GM18502 (cell line): ENCODE measurements at regions not wholly inside any gene's neighbourhood (a gene's known extent, or its start where the extent isn't known, plus 50 kb on each side); places are given as distances from the start of the nearest gene placed in this dataset.
"Not testable (repeated sequence)": the region's sequence is repeated elsewhere in the genome, so short reads cannot be mapped to it uniquely, and the experiment has no call there.

ENCODE experiments used
- ATAC-seq: cut with Tn5 transposase; IDR thresholded peaks from one replicate; pipeline ENCODE4 v1.9.1; 2021; ENCODE audit warnings: mild to moderate bottlenecking; ENCODE audit not compliant: unreplicated experiment, poor library complexity

DNA sequence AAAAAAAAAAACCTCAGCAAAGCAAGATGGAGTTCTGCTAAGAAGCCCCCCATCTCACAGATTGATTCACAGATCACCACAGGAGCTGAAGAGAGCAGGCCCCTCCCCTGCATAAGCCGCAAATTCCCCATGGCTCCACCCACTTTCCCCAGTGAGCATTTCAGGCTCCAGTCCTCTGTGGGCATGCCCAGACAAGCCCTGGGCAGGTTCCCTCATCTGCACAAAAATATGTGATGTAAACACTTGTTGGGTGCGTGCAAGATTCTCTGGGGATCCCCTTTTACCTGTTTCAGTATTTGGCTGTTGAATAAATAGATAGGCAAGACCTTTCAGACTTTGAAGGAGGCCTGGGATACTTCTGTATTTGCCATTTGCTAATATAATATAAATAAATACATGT lies 514.3 kb downstream of the PCDH7 start:
- ATAC-seq: no peak

- no peak for ATAC-seq
These were observed 514.7 kb downstream of the PCDH7 start for GRCh38 chr4:31234901-31235300.

- no peak for ATAC-seq
These were observed 516.0 kb downstream of the PCDH7 start for GRCh38 chr4:31236020-31236638.

- ATAC-seq: no peak
These were observed 516.5 kb downstream of the PCDH7 start for GRCh38 chr4:31236639-31237173.

DNA sequence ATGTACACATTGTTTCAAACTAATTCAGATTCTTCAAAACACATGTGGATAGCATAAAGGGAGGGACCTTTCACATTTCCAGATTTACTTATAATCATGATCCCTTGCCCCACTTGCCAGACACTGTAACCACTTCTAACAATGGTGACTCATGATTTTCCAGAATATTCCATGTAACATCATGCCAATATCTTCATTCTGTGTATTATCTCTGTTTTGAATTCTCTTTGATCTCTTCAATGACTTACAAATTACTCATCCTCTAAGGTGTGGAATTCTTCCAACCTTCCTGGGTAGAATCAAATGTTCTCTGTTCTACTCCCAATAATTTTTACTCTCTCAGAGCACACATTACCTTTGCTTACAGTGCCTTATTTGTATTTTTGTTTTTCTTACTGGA lies 517.1 kb downstream of the PCDH7 start:
- no peak for ATAC-seq

- no peak for ATAC-seq
These were observed 519.7 kb downstream of the PCDH7 start for GRCh38 chr4:31239886-31240285.

DNA sequence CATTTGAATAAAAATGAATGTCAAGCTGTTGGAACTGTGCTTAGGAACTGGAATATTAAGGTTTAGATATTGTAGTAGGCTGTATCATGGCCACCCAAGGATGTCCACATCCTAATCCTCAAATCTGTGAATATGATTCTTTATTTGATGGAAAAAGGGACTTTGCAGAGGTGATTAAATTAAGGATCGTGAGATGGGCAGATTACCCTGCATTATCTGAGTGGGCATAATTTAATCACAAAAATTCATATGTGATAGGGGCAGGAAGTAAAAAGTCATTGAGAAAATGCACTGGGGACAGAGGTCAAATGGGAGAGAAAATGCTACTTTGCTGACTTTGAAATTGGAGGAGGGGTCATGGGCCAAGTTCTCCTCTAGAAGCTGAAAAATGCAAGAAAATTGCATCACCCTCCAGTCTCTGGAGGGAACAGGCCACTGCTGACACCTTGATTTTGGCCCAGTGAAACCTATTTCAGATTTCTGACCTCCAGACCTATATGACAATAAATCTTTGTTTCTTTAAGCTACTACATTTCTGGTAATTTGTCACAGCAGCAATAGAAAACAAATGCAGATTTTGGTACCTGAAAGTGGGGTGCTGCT lies 521.4 kb downstream of the PCDH7 start:
- ATAC-seq: no peak

- ATAC-seq: no peak
These were observed 526.7 kb downstream of the PCDH7 start for GRCh38 chr4:31246856-31247255.

DNA sequence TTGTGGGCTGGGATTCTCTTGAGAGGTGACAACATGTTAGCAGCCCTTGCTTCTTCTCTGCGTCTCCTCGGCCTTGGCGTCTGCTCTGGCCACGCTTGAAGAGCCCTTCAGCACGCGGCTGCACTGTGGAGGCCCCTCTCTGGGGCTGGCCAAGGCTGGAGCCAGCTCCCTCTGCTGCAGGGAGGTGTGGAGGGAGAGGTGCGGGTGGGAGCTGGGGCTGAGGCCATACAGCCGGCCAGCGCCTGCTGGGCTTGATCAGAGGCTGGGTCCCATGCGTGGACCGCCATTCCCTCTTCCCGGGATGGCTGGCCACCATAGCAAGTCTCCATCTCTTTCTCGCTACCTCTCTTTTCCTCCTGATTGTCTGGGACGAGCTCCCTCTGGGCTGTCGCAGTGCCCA lies 539.0 kb downstream of the PCDH7 start:
- no peak for ATAC-seq

DNA sequence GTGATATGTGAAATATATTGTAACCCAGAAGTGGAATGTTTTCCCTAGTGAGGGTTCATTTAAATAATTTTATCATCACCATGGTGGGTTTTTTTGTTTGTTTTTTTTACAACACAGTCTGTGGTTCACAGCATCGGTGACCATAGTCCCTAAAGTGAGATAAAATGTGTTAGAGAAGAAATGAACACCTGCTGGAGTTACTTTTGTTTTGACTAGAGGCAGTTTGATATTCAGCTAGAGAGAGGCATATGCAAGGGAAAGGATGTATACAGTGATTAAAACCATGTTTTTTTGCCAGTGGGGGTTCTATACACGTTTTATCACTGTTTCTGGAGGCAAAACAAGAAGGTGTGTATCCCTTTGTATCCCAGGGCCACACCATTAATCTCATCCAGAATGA lies 541.5 kb downstream of the PCDH7 start:
- no peak for ATAC-seq

GRCh38 chr4:31266094-31266493 lies 545.9 kb downstream of the PCDH7 start:
- ATAC-seq: not testable (repeated sequence)

GRCh38 chr4:31272331-31273061 lies 552.3 kb downstream of the PCDH7 start:
- ATAC-seq: no peak

- ATAC-seq: no peak
These were observed 555.7 kb downstream of the PCDH7 start for GRCh38 chr4:31275906-31276305.

DNA sequence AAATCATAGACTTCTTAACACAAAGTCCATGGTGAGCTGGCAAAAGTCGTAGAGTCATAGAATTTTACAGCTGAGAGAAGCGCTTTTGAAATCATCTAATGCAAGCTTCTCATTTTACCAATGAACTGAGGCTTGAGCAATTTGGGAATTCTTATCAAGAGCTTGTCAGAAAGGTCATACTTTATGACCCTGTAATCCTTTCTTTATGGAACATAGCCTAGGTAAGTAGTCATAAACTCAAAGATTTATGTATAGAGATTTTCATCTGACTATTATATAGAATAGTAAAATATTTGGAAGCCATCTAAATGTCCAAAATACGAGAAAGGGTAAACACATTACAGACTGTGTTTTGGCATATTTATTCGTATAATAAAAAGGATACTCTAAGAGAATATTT lies 563.5 kb downstream of the PCDH7 start:
- ATAC-seq: no peak

- ATAC-seq: peak; percentile 51
These were observed 570.7 kb downstream of the PCDH7 start for GRCh38 chr4:31290836-31291235.

DNA sequence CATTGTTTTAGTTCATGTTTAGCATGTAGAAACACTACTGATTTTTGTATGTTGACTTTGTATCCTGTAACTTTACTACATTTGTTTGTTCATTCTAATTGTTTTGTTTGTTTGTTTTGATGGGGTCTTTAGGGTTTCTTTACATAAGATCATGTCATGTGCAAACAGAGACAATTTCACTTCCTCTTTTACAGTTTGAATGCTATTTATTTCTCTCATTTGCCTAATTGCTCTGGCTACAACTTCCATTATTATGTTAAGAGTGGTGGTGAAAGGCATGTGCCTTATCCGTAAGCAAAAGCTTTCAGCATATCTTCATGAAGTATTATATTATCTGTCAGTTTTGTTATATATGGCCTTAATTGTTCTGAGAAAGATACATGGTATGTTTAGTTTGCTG lies 571.1 kb downstream of the PCDH7 start:
- ATAC-seq: peak; percentile 90

GRCh38 chr4:31294655-31295480 lies 574.7 kb downstream of the PCDH7 start:
- ATAC-seq: no peak

DNA sequence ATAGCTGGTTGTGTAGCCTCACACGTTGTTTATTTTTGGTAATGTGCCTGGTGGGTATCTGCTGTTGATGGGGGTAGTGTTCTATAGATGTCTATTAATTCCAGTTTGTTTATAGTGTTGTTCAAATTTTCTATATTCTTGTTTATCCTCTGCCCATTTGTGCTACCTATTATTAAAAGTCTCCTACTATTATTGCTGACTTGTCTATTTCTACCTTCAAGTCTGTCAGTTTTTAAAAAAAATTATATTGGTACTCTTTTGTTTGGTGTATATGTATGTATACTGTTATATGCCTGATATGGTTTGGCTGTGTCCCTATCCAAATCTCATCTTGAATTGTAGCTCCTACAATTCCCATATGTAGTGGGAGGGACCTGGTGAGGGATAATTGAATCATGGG lies 578.6 kb downstream of the PCDH7 start:
- no peak for ATAC-seq

DNA sequence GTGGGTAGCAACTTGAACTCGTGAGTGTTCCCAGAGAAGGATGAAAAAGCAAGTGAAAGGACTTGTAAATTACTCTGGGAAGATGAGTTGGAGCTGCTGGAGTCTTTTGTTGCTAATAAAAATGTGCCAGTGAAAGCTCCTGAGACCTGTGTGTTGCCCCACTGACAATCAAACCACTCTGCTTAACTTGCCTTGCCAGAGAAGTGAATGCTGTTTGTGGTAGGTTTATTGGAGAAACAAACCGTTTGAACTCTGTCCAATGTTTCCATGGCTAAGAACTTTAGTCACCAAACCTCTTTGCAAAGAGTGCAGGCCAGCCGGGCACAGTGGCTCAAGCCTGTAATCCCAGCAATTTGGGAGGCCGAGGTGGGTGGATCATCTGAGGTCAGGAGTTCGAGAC lies 586.9 kb downstream of the PCDH7 start:
- ATAC-seq: no peak

- ATAC-seq: no peak
These were observed 604.6 kb downstream of the PCDH7 start for GRCh38 chr4:31324814-31325213.

DNA sequence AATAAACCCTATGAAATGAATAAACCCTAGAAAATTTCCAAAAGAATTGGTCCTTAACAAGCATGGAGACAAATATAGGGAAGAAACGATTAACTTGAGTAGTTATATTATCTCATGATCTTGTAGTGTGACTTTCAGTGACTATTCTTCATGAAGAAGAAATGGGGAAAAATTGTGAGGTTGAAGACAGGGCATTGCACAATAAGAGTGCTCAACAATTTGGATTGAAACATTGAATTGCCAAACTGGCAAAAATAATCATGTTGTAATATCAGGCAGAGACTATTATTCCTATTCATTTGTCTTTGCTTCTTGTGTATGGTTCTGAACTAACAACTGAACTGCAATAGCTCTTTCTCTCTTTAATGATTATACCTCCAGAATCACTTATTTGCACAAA lies 605.1 kb downstream of the PCDH7 start:
- no peak for ATAC-seq
